HG03108 (cell line): ENCODE measurements at regions not wholly inside any gene's neighbourhood (a gene's known extent, or its start where the extent isn't known, plus 50 kb on each side); places are given as distances from the start of the nearest gene placed in this dataset.

Experiments used
- ATAC-seq: cut with Tn5 transposase; IDR thresholded peaks from one replicate; pipeline ENCODE4 v1.9.1; 2021; ENCODE audit warnings: moderate library complexity; ENCODE audit not compliant: unreplicated experiment

DNA sequence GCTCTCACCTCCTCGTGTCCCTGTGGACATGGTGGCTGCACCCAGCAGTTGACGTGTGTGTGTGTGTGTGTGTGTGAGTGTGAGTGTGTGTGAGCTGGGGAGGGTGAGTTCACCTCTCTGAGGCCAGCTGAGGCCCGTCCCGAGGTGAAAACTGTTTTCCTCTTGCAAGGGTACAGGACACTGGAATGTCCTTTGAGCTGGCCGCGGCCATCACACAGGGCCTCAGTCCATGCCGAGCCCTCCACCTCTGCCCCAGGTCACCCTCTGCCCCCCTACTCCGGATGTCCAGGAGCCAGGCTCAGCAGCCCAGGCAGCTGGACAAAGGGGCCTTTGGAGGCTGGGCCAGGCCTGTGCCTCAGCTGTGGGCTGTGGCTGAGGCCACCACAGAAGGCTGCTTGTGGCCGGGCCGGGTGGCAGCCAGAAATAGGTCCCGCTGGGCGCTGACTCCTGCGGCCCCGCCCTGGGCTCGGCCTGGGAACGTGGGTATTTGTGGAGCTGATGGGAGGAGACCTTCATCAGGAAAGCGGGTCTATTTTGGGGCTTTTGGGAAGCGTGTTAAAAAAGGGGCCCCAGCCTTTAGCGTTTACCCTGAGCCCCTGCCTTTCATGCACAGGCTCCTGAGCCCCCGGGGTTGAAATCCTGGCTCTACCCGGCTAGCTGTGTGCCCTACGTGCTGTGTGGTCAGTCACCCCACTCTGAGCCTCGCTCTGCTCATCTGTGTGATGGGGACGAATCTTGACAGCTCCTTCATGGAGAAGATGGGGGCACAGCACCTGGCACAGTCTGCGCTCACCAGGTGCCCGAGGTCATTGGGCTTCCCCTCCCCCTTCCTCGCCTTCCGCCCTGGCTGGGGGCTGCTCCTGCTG lies 75.1 kb upstream of the IER5L start:
- no peak for ATAC-seq

GRCh38 chr9:129250786-129251185 lies 72.7 kb upstream of the IER5L start:
- no peak for ATAC-seq

DNA sequence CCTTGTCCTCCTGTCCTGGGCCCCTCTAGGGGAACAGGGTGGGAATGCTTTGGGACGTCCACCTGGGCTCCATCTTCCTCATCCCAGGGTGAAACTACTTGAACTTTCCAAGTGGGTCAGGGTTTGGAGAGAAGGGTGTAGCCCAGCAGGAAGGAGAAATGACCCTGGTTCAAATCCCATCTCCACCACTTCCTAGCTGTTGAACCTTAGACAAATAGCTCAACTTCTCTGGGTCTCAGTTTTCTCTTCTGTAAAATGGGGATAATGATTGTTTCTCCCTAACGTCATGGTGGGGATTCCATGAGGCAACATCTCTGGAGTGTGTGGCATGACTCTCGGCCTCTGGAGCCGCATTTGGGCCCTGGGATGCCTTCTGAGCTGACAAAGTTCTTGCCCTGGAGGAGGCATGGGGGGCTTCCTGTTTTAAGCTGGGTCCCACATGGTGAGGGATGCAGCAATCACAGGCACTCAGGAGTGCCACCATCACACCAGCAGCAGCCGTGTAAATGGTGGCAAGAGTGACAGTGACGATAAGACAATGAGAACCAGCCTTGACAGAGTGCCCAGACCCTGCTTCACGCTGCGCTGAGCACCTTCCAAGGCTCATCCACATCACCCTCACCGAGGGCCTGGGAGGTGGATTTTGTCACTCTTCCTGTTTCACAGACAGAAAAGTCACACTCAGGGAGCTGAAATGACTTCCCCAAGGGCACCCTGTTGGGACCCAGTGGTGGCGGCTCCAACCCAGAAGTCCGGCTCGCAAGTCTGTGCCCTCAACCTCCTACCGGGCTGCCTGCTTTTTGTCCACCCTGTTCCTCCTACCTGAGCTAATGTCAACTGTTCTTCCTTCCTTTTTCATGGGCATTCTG lies 69.5 kb upstream of the IER5L start:
- ATAC-seq = no peak

DNA sequence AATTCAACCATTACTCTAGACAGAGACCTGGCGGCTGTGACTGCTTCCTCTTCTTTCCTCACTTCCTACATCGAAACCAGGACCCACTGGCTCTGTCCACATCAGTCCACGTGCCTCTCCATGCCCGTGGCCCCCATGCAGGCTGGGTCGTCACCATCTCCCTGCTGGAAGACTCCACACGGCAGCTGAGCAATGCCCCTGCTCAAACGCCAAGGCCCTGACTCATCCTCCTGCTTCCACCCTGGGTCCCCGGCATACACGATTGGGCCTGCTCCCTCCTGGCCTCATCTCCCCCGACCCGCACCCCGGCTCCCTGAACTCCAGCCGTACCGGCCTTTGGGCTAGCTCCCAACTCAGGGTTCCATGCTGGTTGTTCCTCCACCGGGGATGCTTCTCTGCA lies 67.2 kb upstream of the IER5L start:
- no peak for ATAC-seq

DNA sequence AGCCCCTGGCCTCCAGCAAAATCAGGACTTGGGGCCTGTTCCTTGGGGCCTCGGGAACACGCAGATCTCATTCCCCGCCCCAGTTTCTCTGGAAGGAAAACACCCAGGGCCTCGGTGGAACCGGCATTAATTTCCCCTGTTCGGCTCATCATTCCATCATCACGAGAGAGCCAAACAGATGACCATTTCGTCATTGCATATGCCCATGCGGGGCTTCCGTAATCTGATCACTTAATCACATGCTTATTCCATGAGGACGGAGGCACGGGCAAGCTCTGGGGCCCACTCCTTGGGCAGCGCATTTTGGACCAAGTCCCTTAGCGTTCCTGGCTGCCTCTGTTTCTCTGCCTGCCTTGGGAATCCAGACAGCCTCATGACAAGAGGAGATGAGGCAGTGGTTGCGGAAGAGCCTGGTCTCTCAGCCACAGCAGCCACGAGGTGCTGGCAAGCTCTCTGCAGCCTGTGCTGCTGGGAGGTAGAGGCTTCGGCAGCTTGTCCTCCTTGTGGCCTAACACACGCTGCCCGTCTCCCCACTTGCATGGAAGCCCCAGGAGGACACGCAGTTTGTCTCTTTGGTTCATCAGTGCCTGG lies 65.0 kb upstream of the IER5L start:
- no peak for ATAC-seq

DNA sequence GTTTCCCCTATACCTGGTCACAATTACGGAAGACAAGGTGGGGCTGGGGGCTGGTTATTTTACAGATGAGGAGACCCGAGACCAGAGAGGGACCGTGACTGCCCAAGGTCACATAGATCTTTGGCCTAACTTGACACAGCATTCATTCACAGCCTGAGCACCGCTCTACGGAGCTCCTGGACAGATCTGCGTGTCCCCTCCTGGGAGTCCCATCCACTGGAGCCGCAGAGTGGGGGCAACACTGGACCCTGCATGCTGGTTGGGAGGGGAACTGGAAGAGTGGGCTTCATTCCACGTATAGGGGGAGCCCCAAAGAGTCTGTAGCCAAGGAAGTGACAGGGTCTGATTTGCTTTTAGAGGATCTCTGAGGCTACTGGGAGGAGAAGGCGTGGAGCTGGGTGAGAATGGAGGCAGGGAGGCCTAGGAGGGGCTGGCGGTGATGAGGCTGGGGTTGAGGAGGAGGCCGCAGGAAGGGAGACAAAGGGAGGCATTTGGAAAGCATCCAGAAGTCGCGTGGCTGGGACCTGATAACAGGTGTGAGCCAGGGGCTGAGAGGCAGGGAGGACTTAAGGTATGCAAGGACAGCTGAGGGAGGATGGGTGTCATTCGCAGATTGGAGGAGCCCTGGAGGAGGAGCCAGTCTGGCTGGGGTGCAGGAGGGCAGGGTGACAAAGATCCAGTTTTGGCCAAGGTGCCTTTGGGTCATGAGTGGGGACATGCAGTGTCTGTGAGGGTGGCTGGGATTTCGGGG lies 64.3 kb upstream of the IER5L start:
- ATAC-seq = no peak

- ATAC-seq = no peak
Observed at GRCh38 chr9:129241725-129242124, 63.7 kb upstream of the IER5L start.

DNA sequence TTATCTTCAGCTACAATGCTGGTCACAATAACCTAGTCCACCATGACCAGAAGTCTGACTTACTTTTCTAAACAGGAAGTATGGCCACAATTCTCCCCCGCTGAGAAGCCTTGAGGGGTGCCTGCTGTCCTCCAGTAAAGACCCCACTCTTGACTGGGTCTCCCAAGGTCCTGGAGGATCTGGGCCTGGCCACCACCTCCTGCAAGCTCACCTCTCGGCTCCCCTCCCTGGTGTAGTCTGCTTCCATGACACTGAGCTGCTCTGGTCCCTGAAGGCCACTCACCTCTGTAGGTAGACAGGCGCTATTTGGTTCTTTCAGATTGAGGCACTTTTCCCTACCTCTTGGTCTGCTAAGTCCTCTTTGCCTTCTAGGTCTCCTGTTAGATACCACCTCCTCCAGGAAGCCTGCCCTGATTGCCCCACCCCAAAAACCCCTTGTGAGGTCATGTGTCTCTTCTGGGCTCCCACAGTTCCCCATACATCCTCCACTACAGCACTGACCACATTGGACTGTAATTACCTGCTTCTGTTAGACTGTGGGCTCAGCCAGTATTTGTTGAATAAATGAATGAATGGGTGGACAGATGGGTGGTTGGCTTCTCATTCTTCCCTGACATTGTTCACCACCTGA lies 62.6 kb upstream of the IER5L start:
- no peak for ATAC-seq

- ATAC-seq = no peak
Observed at GRCh38 chr9:129239946-129240490, 62.0 kb upstream of the IER5L start.

DNA sequence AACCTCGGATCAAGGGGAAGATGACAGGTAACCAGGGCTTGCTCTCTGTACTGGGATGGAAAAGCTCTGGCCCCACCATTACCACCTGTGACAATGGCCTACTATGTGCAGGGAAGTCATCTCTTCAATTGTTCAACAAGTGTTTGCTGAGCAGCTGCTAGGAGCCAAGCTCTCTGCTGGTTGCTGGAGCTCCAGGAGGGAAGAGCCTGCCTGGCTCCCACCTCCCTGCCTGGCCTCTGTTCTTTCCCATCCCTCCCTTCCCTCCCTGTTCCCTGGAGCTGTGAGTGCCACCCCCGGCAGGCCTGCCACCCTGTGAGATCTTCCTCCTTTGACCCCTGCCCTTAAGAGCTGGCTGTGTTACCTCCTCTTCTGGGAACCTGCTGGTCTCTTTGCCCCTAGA lies 59.7 kb upstream of the IER5L start:
- no peak for ATAC-seq

DNA sequence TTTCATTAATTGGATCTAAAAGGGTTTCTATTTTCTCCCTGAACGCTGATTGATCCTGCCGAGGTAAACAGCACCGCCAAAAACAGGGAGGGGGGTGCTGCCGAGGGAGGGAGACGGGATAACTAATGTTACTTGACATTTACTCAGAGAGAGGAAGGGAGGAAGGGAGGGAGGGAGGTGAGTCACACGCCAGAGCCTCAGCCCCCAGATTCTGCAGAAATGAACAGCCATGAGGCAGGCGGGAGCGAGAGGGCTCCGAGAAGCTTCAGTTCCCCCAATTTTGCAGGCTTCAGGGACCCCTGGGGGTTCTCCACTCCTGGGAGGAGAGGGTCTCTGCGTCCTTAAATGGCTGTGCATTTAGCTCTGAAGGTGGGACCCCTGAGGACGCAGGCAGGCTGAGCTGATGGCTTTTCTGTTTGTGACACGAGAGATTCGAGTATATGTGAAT lies 59.1 kb upstream of the IER5L start:
- ATAC-seq = no peak

GRCh38 chr9:129236441-129237145 lies 58.5 kb upstream of the IER5L start:
- no peak for ATAC-seq

DNA sequence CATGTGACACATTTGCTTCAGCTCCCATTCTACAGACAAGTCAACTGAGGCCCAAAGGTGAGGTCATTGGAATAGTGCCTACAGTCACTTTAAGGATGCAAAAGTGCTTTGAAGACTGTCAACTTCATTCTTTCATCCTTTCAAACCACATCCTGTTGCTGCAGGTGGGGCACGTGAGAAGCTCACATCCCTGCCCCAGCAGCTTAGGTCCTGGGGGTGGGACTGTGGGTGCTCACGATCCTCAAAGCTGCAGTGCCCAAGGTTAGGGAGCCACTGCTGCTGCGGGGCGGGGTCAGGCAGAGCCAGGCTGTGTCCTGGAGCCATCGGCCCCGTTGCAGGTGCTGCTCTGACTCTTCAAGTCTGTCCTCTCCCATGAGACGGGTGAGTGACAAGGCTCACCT lies 57.9 kb upstream of the IER5L start:
- ATAC-seq = no peak

- ATAC-seq = no peak
Observed at GRCh38 chr9:129235041-129235930, 57.2 kb upstream of the IER5L start.

GRCh38 chr9:129234491-129234890 lies 56.4 kb upstream of the IER5L start:
- no peak for ATAC-seq

GRCh38 chr9:129232839-129233591 lies 55.0 kb upstream of the IER5L start:
- ATAC-seq = no peak

GRCh38 chr9:129231759-129232158 lies 53.7 kb upstream of the IER5L start:
- no peak for ATAC-seq
